IMR-90 (cell line): ENCODE measurements at regions not wholly inside any gene's neighbourhood (a gene's known extent, or its start where the extent isn't known, plus 50 kb on each side); places are given as distances from the start of the nearest gene placed in this dataset.

Source experiments
- ATAC-seq: fragments of 200-7000 bp; cut with Tn5 transposase; 2 replicates; pipeline ENCODE4 v1.9.1; 2020; ENCODE audit warnings: low read depth, mild to moderate bottlenecking, moderate library complexity
- BruUV-seq: library from RNA; stranded (reverse); fragments of 400-500 nt; replicated peaks from 2 replicates; lab custom pipeline; 2021; lab: Mats Ljungman, UMichigan
- CTCF ChIA-PET: fragments of 300-600 bp; formaldehyde crosslinking; extraction: SDS; loops from one replicate; lab custom pipeline; 2021; ENCODE audit warnings: antibody characterized with exemption; lab: Yijun Ruan, JAX
- POLR2A ChIA-PET: fragments of 300-600 bp; sonication (Branson Sonifier 250); formaldehyde crosslinking; loops from one replicate; lab custom pipeline; 2022; ENCODE audit warnings: antibody characterized with exemption; ENCODE audit not compliant: unreplicated experiment; lab: Charles Lee
- DNase-seq: peaks from one replicate; pipeline ENCODE4 v3.0.0; 2013
- H2AFZ ChIP-seq: replicated peaks from 2 replicates; pipeline ENCODE3; 2013; ENCODE audit warnings: low read length, mild to moderate bottlenecking; ENCODE audit not compliant: poor library complexity
- H2AK5ac ChIP-seq: 2 replicates; pipeline ENCODE4 v1.6.1; 2013; ENCODE audit warnings: low read depth, low read length, inconsistent platforms
- H2AK9ac ChIP-seq: replicated peaks from 2 replicates; pipeline ENCODE3; 2013; ENCODE audit warnings: mild to moderate bottlenecking, low read depth, low read length, moderate library complexity; ENCODE audit not compliant: poor library complexity
- H2BK120ac ChIP-seq: 2 replicates; pipeline ENCODE4 v1.6.1; 2013; ENCODE audit warnings: low read depth, low read length, inconsistent platforms
- H2BK15ac ChIP-seq: 3 replicates; pipeline ENCODE4 v1.6.1; 2013; ENCODE audit warnings: low read depth, low read length, inconsistent platforms
- H2BK20ac ChIP-seq: 2 replicates; pipeline ENCODE4 v1.6.1; 2013; ENCODE audit warnings: low read depth, mild to moderate bottlenecking, inconsistent platforms, low read length, moderate library complexity
- H2BK5ac ChIP-seq: 2 replicates; pipeline ENCODE4 v1.6.1; 2013; ENCODE audit warnings: mild to moderate bottlenecking, low read depth, low read length, inconsistent platforms; ENCODE audit not compliant: poor library complexity, severe bottlenecking
- H3K14ac ChIP-seq: replicated peaks from 2 replicates; pipeline ENCODE4 v1.6.1; 2013; ENCODE audit warnings: low read depth, low read length, inconsistent platforms
- H3K18ac ChIP-seq: 2 replicates; pipeline ENCODE4 v1.6.1; 2013; ENCODE audit warnings: low read depth, low read length, control low read depth
- H3K23ac ChIP-seq: 2 replicates; pipeline ENCODE4 v1.6.1; 2013; ENCODE audit warnings: low read depth, low read length, inconsistent platforms
- H3K27ac ChIP-seq: 2 replicates; pipeline ENCODE4 v1.5.1; 2013; ENCODE audit warnings: mild to moderate bottlenecking, control low read depth, low read length; ENCODE audit not compliant: insufficient read depth
- H3K27me3 ChIP-seq: 2 replicates; pipeline ENCODE4 v1.6.1; 2013; ENCODE audit warnings: low read length; ENCODE audit not compliant: control insufficient read depth, insufficient read depth
- H3K36me3 ChIP-seq: 2 replicates; pipeline ENCODE4 v1.6.1; 2013; ENCODE audit warnings: low read length, mixed read lengths; ENCODE audit not compliant: control insufficient read depth, insufficient read depth
- H3K4ac ChIP-seq: 2 replicates; pipeline ENCODE4 v1.6.1; 2013; ENCODE audit warnings: low read depth, low read length, inconsistent platforms
- H3K4me1 ChIP-seq: 2 replicates; pipeline ENCODE4 v1.6.1; 2013; ENCODE audit warnings: low read length, mixed read lengths; ENCODE audit not compliant: control insufficient read depth, insufficient read depth
- H3K4me2 ChIP-seq: 2 replicates; pipeline ENCODE4 v1.6.1; 2013; ENCODE audit warnings: low read depth, mild to moderate bottlenecking, control low read depth, low read length, moderate library complexity
- H3K4me3 ChIP-seq: 2 replicates; pipeline ENCODE4 v1.5.1; 2013; ENCODE audit warnings: low read depth, mild to moderate bottlenecking, control low read depth, low read length, moderate library complexity; ENCODE audit not compliant: insufficient read depth
- H3K56ac ChIP-seq: 2 replicates; pipeline ENCODE4 v1.6.1; 2013; ENCODE audit warnings: low read length, inconsistent platforms; ENCODE audit not compliant: insufficient read depth; ENCODE audit errors: extremely low read depth
- H3K79me1 ChIP-seq, 2 experiments: 2 replicates each; pipeline ENCODE4 v1.6.1; 2013; ENCODE audit warnings: low read length in 2 of 2, inconsistent platforms in 1 of 2, low read depth in 1 of 2
- H3K9ac ChIP-seq: 2 replicates; pipeline ENCODE4 v1.6.1; 2013; ENCODE audit warnings: low read depth, low read length, control low read depth
- H3K9me1 ChIP-seq: 2 replicates; pipeline ENCODE4 v1.6.1; 2013; ENCODE audit warnings: low read length, inconsistent platforms; ENCODE audit not compliant: insufficient read depth
- H3K9me3 ChIP-seq: 2 replicates; pipeline ENCODE4 v1.6.1; 2013; ENCODE audit warnings: low read length; ENCODE audit not compliant: control insufficient read depth, insufficient read depth
- H4K20me1 ChIP-seq: 2 replicates; pipeline ENCODE4 v1.6.1; 2013; ENCODE audit warnings: low read length, inconsistent platforms; ENCODE audit not compliant: insufficient read depth
- H4K5ac ChIP-seq: 2 replicates; pipeline ENCODE4 v1.6.1; 2013; ENCODE audit warnings: mild to moderate bottlenecking, low read depth, low read length, control low read depth
- H4K8ac ChIP-seq, 2 experiments: 2 replicates each; pipeline ENCODE4 v1.6.1; 2013; ENCODE audit warnings: low read depth in 2 of 2, low read length in 2 of 2, control low read depth in 1 of 2, inconsistent platforms in 1 of 2
- H4K91ac ChIP-seq: 2 replicates; pipeline ENCODE4 v1.6.1; 2013; ENCODE audit warnings: low read depth, low read length, inconsistent platforms; ENCODE audit not compliant: insufficient read depth
- MAFK ChIP-seq: IDR thresholded peaks from 2 replicates; pipeline ENCODE4 v1.6.1; 2012; ENCODE audit warnings: low read depth, low read length, improper control_type of control experiment
- MXI1 ChIP-seq: IDR thresholded peaks from 2 replicates; pipeline ENCODE4 v1.6.1; 2012; ENCODE audit warnings: low read depth, mild to moderate bottlenecking, low read length, moderate library complexity, borderline replicate concordance
- dilution Hi-C: fragments of 300-500 bp; cut with HindIII; formaldehyde crosslinking; loops from one replicate; pipeline ENCODE4 v1.14.3; 2018; ENCODE audit warnings: low sequenced_read_pairs; ENCODE audit not compliant: unreplicated experiment
- in situ Hi-C: fragments of 300-500 bp; cut with MboI; formaldehyde crosslinking; loops from 3 replicates; pipeline ENCODE4 v1.14.3; 2019; ENCODE audit warnings: low sequenced_read_pairs, inconsistent platforms, mixed read lengths
- intact Hi-C: fragments of 100-400 bp; cut with micrococcal nuclease; formaldehyde crosslinking; loops from 2 replicates; pipeline ENCODE4 v1.10.0; 2022

- Histone ChIP-seq H3K56ac (no peak overlapping the region), H2AK9ac (no peak overlapping the region), H3K27me3 (no peaks in the 10 kb centered on the region), H2BK20ac (no peak overlapping the region), H4K8ac (no peak overlapping the region), H4K20me1 (no peaks in the 10 kb centered on the region), H3K23ac (no peak overlapping the region), H3K9me1 (no peaks in the 10 kb centered on the region), H2AK5ac (no peak overlapping the region), H3K18ac (no peak overlapping the region), H3K14ac (no peak overlapping the region), H2BK5ac (no peak overlapping the region), H3K4me1 (no peaks in the 10 kb centered on the region), H3K79me1 (no peaks in the 10 kb centered on the region), H2AFZ (no peak overlapping the region), H3K4me3 (no peak overlapping the region), H3K9ac (no peak overlapping the region), H2BK15ac (no peak overlapping the region), H3K27ac (no peak overlapping the region), H4K5ac (no peak overlapping the region), H3K4ac (no peak overlapping the region), H3K36me3 (no peaks in the 10 kb centered on the region), H4K91ac (no peak overlapping the region), H3K4me2 (no peak overlapping the region), H3K9me3 (peaks cover 10% of the 10 kb centered on the region), H2BK120ac (no peak overlapping the region)
- POLR2A ChIA-PET, result no interaction called here
- in situ Hi-C loops (no loop called here), intact Hi-C loops (no loop called here), dilution Hi-C loops (no loop called here)
- CTCF ChIA-PET, result no interaction called here
- TF ChIP-seq MAFK (peak; percentile 91), MXI1 (no peak)
- BruUV-seq, result no TSS peak
- no peak for DNase-seq
- ATAC-seq, result no peak
Measured at GRCh38 chr4:91827914-91828313, 475.9 kb upstream of the GRID2 start.
